ENCODE measurements at regions not wholly inside any gene's neighbourhood (a gene's known extent, or its start where the extent isn't known, plus 50 kb on each side); places are given as distances from the start of the nearest gene placed in this dataset.

DNA sequence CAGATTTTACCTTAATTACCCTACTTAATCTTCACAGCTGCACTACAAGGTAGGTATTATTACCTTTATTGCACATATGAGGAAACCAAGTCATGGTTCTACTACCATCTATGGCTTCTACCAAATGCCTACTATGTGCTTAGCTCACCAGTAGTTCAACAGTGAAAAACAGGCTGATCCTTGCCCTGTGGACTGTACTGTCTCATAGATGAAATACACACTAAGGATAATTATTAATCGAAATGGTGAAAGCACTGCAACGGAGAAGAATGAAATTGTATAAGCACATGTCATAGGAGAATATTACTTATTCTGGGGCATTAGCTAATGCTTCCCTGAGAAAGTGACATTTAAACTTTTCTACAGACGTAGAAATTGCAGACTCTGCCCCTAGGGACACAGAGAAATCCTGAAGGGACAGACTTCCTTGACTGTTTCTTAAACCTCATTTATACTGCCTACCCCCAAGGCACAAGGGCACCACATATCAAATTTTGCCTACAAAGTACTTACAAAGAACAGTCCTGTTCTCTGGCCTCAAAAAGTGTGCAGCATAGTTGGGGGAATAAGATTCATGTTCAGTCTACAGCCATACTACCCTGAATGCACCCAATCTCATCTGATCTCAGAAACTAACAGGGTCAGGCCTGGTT, 148.4 kb upstream of the ZC3H11B start:
- no peaks in the 10 kb centered on the region for H3K27me3 ChIP-seq (ENCODE audit: control insufficient read depth, insufficient read depth, low read length)
- TF ChIP-seq, protein P1, sequence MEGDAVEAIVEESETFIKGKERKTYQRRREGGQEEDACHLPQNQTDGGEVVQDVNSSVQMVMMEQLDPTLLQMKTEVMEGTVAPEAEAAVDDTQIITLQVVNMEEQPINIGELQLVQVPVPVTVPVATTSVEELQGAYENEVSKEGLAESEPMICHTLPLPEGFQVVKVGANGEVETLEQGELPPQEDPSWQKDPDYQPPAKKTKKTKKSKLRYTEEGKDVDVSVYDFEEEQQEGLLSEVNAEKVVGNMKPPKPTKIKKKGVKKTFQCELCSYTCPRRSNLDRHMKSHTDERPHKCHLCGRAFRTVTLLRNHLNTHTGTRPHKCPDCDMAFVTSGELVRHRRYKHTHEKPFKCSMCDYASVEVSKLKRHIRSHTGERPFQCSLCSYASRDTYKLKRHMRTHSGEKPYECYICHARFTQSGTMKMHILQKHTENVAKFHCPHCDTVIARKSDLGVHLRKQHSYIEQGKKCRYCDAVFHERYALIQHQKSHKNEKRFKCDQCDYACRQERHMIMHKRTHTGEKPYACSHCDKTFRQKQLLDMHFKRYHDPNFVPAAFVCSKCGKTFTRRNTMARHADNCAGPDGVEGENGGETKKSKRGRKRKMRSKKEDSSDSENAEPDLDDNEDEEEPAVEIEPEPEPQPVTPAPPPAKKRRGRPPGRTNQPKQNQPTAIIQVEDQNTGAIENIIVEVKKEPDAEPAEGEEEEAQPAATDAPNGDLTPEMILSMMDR (IDR thresholded peaks at IDR 0.05; ENCODE audit: insufficient read depth, low read length, poor library complexity, severe bottlenecking), result no peak
- H3K36me3 ChIP-seq (ENCODE audit: control insufficient read depth, insufficient read depth, low read length), result no peaks in the 10 kb centered on the region
- H3K4me3 ChIP-seq (ENCODE audit: low read depth, low read length), result no peak overlapping the region
- DNase-seq (ENCODE audit: low read depth), result no peak

GRCh38 chr1:219759095-219759494, 146.2 kb upstream of the ZC3H11B start:
- no peak for DNase-seq (ENCODE audit: low read depth)
- TF ChIP-seq, protein P1 (IDR thresholded peaks at IDR 0.05; ENCODE audit: insufficient read depth, low read length, poor library complexity, severe bottlenecking), result no peak
- Histone ChIP-seq H3K36me3 (ENCODE audit: control insufficient read depth, insufficient read depth, low read length) (no peaks in the 10 kb centered on the region), H3K27me3 (ENCODE audit: control insufficient read depth, insufficient read depth, low read length) (no peaks in the 10 kb centered on the region), H3K4me3 (ENCODE audit: low read depth, low read length) (no peak overlapping the region)

GRCh38 chr1:219757890-219758289, 145.0 kb upstream of the ZC3H11B start:
- DNase-seq (ENCODE audit: low read depth), result no peak
- TF ChIP-seq, protein P1 (IDR thresholded peaks at IDR 0.05; ENCODE audit: insufficient read depth, low read length, poor library complexity, severe bottlenecking), result no peak
- H3K4me3 ChIP-seq (ENCODE audit: low read depth, low read length), result no peak overlapping the region
- H3K36me3 ChIP-seq (ENCODE audit: control insufficient read depth, insufficient read depth, low read length), result no peaks in the 10 kb centered on the region
- no peaks in the 10 kb centered on the region for H3K27me3 ChIP-seq (ENCODE audit: control insufficient read depth, insufficient read depth, low read length)

DNA sequence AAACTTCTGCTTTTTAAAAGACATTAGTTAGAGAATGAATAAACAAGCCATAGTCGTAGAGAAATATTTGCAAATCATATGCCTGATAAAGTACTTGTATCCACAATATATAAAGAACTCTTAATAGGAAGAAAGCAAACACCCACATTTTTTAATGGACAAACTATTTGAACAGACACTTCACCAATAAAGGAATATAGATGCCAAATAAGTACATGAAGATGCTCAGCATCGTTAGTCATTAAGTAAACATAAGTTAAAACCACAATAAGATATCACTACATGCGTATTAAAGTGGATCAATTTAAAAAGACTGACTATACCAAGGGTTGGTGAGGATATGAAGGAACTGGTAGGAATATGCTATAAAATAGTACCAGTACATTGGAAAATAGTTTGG, 142.3 kb upstream of the ZC3H11B start:
- Histone ChIP-seq H3K27me3 (ENCODE audit: control insufficient read depth, insufficient read depth, low read length) (no peaks in the 10 kb centered on the region), H3K36me3 (ENCODE audit: control insufficient read depth, insufficient read depth, low read length) (no peaks in the 10 kb centered on the region), H3K4me3 (ENCODE audit: low read depth, low read length) (no peak overlapping the region)
- DNase-seq (ENCODE audit: low read depth), result no peak
- TF ChIP-seq, protein P1 (IDR thresholded peaks at IDR 0.05; ENCODE audit: insufficient read depth, low read length, poor library complexity, severe bottlenecking), result no peak

GRCh38 chr1:219754767-219755166, 141.9 kb upstream of the ZC3H11B start:
- no peaks in the 10 kb centered on the region for H3K27me3 ChIP-seq (ENCODE audit: control insufficient read depth, insufficient read depth, low read length)
- no peaks in the 10 kb centered on the region for H3K36me3 ChIP-seq (ENCODE audit: control insufficient read depth, insufficient read depth, low read length)
- TF ChIP-seq, protein P1 (IDR thresholded peaks at IDR 0.05; ENCODE audit: insufficient read depth, low read length, poor library complexity, severe bottlenecking), result no peak
- no peak overlapping the region for H3K4me3 ChIP-seq (ENCODE audit: low read depth, low read length)
- DNase-seq (ENCODE audit: low read depth), result no peak

DNA sequence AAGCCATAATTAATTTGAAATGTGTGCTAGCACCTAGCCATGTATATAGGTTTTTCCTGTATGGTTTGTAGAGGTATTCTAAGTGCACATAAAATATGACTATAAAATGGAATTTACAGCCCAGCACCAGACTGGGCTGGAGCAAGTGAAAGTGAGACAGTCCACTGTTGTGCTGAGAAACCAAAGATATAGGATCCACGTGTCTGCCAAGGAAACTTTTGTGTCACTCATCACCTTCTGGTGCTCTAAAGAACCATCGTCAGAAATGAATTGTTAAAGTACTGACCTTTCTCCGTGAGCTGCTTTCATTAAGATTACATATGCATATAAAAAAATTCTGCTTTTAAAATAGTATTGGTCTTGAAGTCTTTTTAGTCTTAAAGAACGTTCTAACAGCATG, 141.0 kb upstream of the ZC3H11B start:
- DNase-seq (ENCODE audit: low read depth), result no peak
- TF ChIP-seq, protein P1 (IDR thresholded peaks at IDR 0.05; ENCODE audit: insufficient read depth, low read length, poor library complexity, severe bottlenecking), result no peak
- H3K27me3 ChIP-seq (ENCODE audit: control insufficient read depth, insufficient read depth, low read length), result no peaks in the 10 kb centered on the region
- no peak overlapping the region for H3K4me3 ChIP-seq (ENCODE audit: low read depth, low read length)
- no peaks in the 10 kb centered on the region for H3K36me3 ChIP-seq (ENCODE audit: control insufficient read depth, insufficient read depth, low read length)
